GM06990 (cell line): ENCODE measurements at regions not wholly inside any gene's neighbourhood (a gene's known extent, or its start where the extent isn't known, plus 50 kb on each side); places are given as distances from the start of the nearest gene placed in this dataset.

Experiments
- DNase-seq: peaks from one replicate; pipeline ENCODE4 v3.0.0-alpha.2; 2011; ENCODE audit not compliant: insufficient read length; ENCODE audit errors: extremely low read depth
- H3K27me3 ChIP-seq: replicated peaks from 2 replicates; pipeline ENCODE4 v1.6.0; 2011; ENCODE audit warnings: low read length; ENCODE audit not compliant: control insufficient read depth, insufficient read depth
- H3K36me3 ChIP-seq: 2 replicates; pipeline ENCODE4 v1.5.1; 2011; ENCODE audit warnings: low read length; ENCODE audit not compliant: control insufficient read depth, insufficient read depth
- H3K4me3 ChIP-seq: replicated peaks from 2 replicates; pipeline ENCODE4 v1.5.1; 2011; ENCODE audit warnings: low read depth, mild to moderate bottlenecking, control low read depth, low read length
- TF ChIP-seq, protein P1 (sequence below): IDR thresholded peaks from 2 replicates; pipeline ENCODE4 v1.5.1; 2011; ENCODE audit warnings: low read length, control low read depth, mild to moderate bottlenecking, inconsistent platforms; ENCODE audit not compliant: insufficient read depth, poor library complexity, severe bottlenecking

DNA sequence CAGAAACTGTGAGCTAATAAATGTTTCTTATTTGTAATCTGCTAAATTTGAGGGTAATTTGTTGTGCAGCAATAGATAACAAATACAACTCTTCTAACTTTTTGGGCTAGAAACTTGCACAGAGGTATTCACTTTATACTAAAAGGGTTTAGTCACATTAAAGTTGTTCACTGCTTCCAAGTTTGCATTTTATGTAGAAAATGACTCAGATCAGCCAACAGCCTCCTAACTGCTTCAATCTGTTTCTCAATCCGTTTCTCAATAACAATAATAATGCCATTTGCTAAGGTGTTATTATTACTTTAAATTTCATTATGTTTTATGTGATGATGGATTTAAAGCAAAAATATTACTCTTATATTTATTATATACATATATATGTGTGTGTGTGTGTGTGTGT, 213.9 kb downstream of the CENPW start:
- Histone ChIP-seq H3K36me3 (no peaks in the 10 kb centered on the region), H3K27me3 (no peaks in the 10 kb centered on the region), H3K4me3 (no peak overlapping the region)
- TF ChIP-seq, protein P1, sequence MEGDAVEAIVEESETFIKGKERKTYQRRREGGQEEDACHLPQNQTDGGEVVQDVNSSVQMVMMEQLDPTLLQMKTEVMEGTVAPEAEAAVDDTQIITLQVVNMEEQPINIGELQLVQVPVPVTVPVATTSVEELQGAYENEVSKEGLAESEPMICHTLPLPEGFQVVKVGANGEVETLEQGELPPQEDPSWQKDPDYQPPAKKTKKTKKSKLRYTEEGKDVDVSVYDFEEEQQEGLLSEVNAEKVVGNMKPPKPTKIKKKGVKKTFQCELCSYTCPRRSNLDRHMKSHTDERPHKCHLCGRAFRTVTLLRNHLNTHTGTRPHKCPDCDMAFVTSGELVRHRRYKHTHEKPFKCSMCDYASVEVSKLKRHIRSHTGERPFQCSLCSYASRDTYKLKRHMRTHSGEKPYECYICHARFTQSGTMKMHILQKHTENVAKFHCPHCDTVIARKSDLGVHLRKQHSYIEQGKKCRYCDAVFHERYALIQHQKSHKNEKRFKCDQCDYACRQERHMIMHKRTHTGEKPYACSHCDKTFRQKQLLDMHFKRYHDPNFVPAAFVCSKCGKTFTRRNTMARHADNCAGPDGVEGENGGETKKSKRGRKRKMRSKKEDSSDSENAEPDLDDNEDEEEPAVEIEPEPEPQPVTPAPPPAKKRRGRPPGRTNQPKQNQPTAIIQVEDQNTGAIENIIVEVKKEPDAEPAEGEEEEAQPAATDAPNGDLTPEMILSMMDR = no peak
- no peak for DNase-seq

DNA sequence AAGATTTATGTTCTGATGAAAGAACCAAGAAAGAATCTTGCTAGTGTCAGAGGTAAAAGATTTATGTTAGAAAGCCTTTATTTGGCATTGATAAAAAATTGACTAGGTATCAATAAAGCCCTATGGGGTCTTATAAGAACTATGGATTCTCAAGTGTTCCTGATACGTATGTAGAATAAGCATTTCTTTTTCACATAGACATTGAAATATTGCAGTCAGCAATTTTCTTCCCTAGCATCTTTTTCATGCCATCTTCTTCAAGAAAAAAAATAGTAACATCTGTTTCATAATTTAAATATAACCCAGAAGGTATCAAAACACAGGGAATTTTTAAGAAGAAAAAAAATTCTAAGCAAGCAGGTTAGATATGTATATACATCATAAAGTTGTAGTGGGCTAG, 230.6 kb downstream of the CENPW start:
- Histone ChIP-seq H3K27me3 (no peaks in the 10 kb centered on the region), H3K36me3 (no peaks in the 10 kb centered on the region), H3K4me3 (no peak overlapping the region)
- DNase-seq = no peak
- TF ChIP-seq, protein P1 = no peak

DNA sequence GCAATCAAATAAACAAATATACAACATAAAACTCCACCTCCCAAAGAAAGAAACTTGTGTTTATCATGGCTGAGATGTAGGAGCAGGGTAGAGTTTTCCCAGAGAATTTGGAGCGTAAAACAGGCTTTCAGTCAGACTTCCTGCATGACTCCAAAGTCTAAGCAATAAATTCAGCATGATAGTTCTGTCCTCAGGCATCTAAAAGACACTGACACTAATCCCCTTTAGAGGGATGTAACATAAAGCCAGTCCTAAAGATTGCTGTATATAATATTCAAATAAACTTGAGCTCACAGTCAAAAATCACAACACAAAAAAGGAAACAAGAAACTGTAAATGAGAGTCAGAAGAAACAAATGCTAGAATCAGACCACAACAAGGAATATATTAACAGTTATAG, 234.4 kb downstream of the CENPW start:
- no peaks in the 10 kb centered on the region for H3K36me3 ChIP-seq
- TF ChIP-seq, protein P1 = no peak
- no peaks in the 10 kb centered on the region for H3K27me3 ChIP-seq
- DNase-seq = no peak
- H3K4me3 ChIP-seq = no peak overlapping the region

DNA sequence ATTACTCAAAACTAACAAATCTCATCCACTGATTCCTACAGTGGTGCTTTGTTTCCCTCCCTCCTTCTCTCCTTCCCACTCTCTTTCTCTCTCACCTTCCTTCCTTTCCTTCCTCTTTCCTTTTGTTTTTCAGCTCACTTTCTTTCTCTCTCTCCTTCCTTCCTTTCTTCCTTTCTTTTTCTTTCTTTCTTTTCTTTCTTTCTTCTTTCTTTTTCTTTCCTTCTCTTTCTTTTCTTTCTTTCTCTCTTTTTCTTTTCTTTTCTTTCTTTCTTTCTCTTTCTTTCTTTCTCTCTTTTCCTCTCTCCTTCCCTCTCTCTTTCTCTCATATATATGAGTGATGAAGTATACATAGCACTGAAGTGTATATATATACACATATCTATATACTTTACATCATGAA, 241.4 kb downstream of the CENPW start:
- no peak for DNase-seq

DNA sequence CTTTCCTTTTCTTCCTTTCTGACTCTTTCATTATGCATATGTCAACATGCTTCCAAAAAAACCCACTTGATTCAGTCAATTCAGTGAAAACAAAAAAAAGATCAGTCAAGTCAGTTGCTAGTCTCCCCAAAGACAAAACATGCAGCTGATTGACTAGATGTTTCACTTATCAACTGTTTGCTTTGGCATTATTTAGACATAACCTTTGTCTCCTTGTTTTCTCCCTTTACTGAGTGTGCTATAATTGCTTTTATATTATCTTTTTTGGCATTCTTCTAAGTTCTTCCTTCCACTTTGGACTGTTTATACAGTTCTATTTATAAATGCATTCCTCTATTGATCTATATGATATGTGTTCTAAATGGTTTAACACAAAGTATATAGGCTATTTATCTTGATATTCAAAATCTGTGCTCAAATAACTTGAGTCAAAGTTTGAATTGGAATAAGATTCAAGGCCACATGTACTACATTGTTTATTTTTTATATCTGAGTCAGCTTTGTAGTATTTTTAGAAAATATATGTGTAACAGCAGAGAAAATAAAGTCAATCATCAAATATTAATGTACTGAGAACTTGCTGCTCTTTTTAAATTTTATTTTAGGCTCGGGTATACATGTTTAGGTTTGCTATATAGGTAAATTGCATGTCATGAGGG, 260.5 kb downstream of the CENPW start:
- H3K36me3 ChIP-seq = no peaks in the 10 kb centered on the region
- DNase-seq = no peak
- no peaks in the 10 kb centered on the region for H3K27me3 ChIP-seq
- no peak overlapping the region for H3K4me3 ChIP-seq
- TF ChIP-seq, protein P1 = no peak

More for the DNA sequence above, 241.4 kb downstream of the CENPW start:
- Histone ChIP-seq H3K36me3 (no peaks in the 10 kb centered on the region), H3K4me3 (no peak overlapping the region), H3K27me3 (no peaks in the 10 kb centered on the region)
- TF ChIP-seq, protein P1 = no peak

DNA sequence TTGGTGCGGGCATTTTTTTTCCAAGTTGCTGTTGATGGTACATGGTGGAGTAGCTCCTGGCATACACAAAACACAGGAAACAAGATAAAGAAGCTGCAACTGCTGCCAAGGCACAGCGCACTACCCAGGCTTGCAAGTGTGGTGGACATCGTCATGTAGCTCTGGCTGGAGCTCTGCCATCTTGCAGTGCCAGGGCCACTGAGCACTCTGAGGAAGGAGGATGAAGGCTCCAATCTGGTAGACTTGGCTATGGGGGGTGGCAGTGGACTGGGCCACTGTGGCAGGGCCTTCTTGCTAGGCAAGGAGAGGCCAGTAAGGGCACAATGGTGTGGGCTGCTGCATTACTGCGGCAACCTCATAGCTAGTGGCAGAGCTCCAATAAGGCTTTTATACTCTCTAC, 263.5 kb downstream of the CENPW start:
- Histone ChIP-seq H3K4me3 (no peak overlapping the region), H3K36me3 (no peaks in the 10 kb centered on the region), H3K27me3 (no peaks in the 10 kb centered on the region)
- DNase-seq = no peak
- TF ChIP-seq, protein P1 = no peak
